OCI-LY3 (cell line): ENCODE measurements at regions not wholly inside any gene's neighbourhood (a gene's known extent, or its start where the extent isn't known, plus 50 kb on each side); places are given as distances from the start of the nearest gene placed in this dataset.

Experiments used
- H2AFZ ChIP-seq: fragments of 200-600, 300-600 bp; shearing (Covaris generic); 2 replicates; pipeline ENCODE4 v1.6.0; 2014; ENCODE audit warnings: antibody characterized with exemption, low read depth, low read length
- H3K27ac ChIP-seq: fragments of 200-600, 300-600 bp; sonication (generic); 2 replicates; pipeline ENCODE4 v1.5.1; 2014; ENCODE audit warnings: mild to moderate bottlenecking, low read length, moderate library complexity, mixed read lengths
- H3K27me3 ChIP-seq: fragments of 200-600, 300-600 bp; sonication (generic); 2 replicates; pipeline ENCODE4 v1.6.1; 2014; ENCODE audit warnings: low read depth, low read length, mixed read lengths
- H3K36me3 ChIP-seq: fragments of 200-600, 300-600 bp; sonication (generic); replicated peaks from 2 replicates; pipeline ENCODE3; 2014; ENCODE audit warnings: low read depth, low read length, mixed read lengths
- H3K4me1 ChIP-seq: fragments of 300-600, 200-600 bp; sonication (generic); 2 replicates; pipeline ENCODE4 v1.6.1; 2014; ENCODE audit warnings: low read length, mixed read lengths
- H3K4me2 ChIP-seq: fragments of 200-600, 300-600 bp; sonication (generic); 2 replicates; pipeline ENCODE4 v1.6.1; 2014; ENCODE audit warnings: low read length, mixed read lengths
- H3K4me3 ChIP-seq: fragments of 300-600, 200-600 bp; sonication (generic); 2 replicates; pipeline ENCODE4 v1.5.1; 2014; ENCODE audit warnings: antibody characterized with exemption, mild to moderate bottlenecking, low read length, moderate library complexity
- H3K79me2 ChIP-seq: fragments of 300-600, 200-600 bp; shearing (Covaris generic); 2 replicates; pipeline ENCODE4 v1.6.1; 2014; ENCODE audit warnings: mild to moderate bottlenecking, low read length, mixed read lengths
- H3K9ac ChIP-seq: fragments of 300-600, 200-600 bp; shearing (Covaris generic); 2 replicates; pipeline ENCODE4 v1.6.0; 2014; ENCODE audit warnings: mild to moderate bottlenecking, low read length, moderate library complexity
- H3K9me3 ChIP-seq: fragments of 200-600, 300-600 bp; shearing (Covaris generic); 2 replicates; pipeline ENCODE4 v1.6.1; 2014; ENCODE audit warnings: low read length, mixed read lengths; ENCODE audit not compliant: insufficient read depth
- H4K20me1 ChIP-seq: fragments of 200-600, 300-600 bp; sonication (generic); 2 replicates; pipeline ENCODE4 v1.6.1; 2016; ENCODE audit warnings: low read length, mixed read lengths; ENCODE audit not compliant: insufficient read depth
- EZH2phosphoT487 ChIP-seq: fragments of 200-600 bp; shearing (Covaris generic); IDR thresholded peaks from 2 replicates; pipeline ENCODE4 v1.6.1; 2018; ENCODE audit warnings: antibody characterized with exemption, mixed run types, low read depth
- TF ChIP-seq, protein P1 (sequence below): fragments of 200-600, 300-600 bp; sonication (generic); IDR thresholded peaks from 2 replicates; pipeline ENCODE4 v1.5.1; 2014; ENCODE audit warnings: antibody characterized with exemption, low read length, low read depth

DNA sequence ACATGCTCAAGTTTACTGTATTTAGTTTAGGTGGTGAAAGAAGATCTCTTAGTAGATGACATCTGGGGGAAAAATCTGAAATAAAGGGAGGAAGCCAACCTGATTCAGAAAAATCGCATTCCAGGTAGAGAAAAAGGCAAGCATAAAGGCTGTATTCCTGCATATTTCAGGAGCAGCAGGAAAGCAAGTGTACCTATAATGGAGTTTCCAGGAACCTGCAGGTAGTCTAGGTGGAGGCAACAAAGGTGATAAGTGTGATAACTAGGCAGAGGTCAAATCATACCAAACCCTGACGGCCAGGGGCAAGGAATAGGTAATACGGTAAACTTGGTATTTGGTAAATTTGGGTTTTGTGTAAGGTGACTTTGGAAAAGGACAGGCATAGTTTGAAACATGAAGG is 132.8 kb upstream of the GOT2 start:
- H4K20me1 ChIP-seq, result no peaks in the 10 kb centered on the region

DNA sequence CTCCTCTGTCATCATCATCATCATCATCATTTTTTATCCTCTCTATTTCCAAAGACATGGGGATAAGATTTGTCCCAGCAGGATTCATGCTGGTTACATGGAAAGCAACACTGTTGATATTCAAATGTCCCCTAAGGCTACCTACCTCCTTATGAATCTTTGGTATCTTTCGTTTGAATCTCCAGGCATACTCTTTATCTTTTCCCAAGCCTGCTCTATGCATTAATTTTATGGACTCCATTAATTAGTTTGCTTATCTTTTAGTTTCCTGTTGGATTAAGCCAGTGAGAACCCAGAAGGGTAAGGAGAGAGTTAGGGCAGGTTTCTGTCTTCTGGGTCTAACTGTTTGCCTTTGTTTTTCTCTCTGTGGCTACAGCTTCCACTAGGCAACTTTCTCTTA is 129.6 kb upstream of the GOT2 start:
- H4K20me1 ChIP-seq, result no peaks in the 10 kb centered on the region
- no peaks in the 10 kb centered on the region for H3K36me3 ChIP-seq
- H3K79me2 ChIP-seq, result no peaks in the 10 kb centered on the region
- H3K27ac ChIP-seq, result no peak overlapping the region
- no peak for TF ChIP-seq EZH2phosphoT487
- TF ChIP-seq, protein P1, sequence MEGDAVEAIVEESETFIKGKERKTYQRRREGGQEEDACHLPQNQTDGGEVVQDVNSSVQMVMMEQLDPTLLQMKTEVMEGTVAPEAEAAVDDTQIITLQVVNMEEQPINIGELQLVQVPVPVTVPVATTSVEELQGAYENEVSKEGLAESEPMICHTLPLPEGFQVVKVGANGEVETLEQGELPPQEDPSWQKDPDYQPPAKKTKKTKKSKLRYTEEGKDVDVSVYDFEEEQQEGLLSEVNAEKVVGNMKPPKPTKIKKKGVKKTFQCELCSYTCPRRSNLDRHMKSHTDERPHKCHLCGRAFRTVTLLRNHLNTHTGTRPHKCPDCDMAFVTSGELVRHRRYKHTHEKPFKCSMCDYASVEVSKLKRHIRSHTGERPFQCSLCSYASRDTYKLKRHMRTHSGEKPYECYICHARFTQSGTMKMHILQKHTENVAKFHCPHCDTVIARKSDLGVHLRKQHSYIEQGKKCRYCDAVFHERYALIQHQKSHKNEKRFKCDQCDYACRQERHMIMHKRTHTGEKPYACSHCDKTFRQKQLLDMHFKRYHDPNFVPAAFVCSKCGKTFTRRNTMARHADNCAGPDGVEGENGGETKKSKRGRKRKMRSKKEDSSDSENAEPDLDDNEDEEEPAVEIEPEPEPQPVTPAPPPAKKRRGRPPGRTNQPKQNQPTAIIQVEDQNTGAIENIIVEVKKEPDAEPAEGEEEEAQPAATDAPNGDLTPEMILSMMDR, result no peak
- no peaks in the 10 kb centered on the region for H3K4me1 ChIP-seq
- H2AFZ ChIP-seq, result no peak overlapping the region
- H3K4me3 ChIP-seq, result no peak overlapping the region
- H3K27me3 ChIP-seq, result peaks cover 19% of the 10 kb centered on the region; the same call in 1 of the 2 replicates
- no peak overlapping the region for H3K4me2 ChIP-seq
- no peaks in the 10 kb centered on the region for H3K9me3 ChIP-seq
- H3K9ac ChIP-seq, result no peak overlapping the region

More for the DNA sequence above, 132.8 kb upstream of the GOT2 start:
- H3K4me3 ChIP-seq, result no peak overlapping the region
- no peak overlapping the region for H2AFZ ChIP-seq
- no peak overlapping the region for H3K4me2 ChIP-seq
- H3K9ac ChIP-seq, result no peak overlapping the region
- H3K27me3 ChIP-seq, result 0 out of 2 replicates have a peak, but pooled peaks cover 8% of the 10 kb centered on the region
- no peaks in the 10 kb centered on the region for H3K4me1 ChIP-seq
- H3K79me2 ChIP-seq, result no peaks in the 10 kb centered on the region
- H3K27ac ChIP-seq, result no peak overlapping the region
- no peaks in the 10 kb centered on the region for H3K9me3 ChIP-seq
- no peaks in the 10 kb centered on the region for H3K36me3 ChIP-seq
- TF ChIP-seq, protein P1, result no peak

DNA sequence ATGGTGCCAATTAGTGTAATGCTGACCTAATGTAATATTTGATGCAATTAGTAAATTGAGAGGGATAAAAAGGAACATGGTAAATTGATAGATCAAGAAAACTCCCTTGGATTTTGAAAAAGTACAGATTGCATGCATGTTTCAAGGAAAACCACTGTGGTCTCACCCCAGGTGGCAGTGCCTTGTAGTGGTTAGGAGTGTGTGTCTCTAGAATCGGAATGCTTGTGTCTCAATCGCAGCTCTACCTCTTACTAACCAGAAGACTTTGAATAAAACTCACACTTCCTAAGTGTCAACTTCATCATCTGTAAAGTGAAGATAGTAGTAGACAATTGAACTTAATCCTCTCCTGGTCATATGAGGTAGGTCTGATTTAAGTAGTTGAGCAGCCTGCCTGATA is 128.9 kb upstream of the GOT2 start:
- no peaks in the 10 kb centered on the region for H3K9me3 ChIP-seq
- H3K4me2 ChIP-seq, result no peak overlapping the region
- H3K9ac ChIP-seq, result no peak overlapping the region
- H3K79me2 ChIP-seq, result no peaks in the 10 kb centered on the region
- H2AFZ ChIP-seq, result no peak overlapping the region
- H3K27ac ChIP-seq, result no peak overlapping the region
- no peaks in the 10 kb centered on the region for H3K4me1 ChIP-seq
- TF ChIP-seq EZH2phosphoT487, result no peak
- TF ChIP-seq, protein P1, result no peak
- H3K27me3 ChIP-seq, result peaks cover 19% of the 10 kb centered on the region; the same call in 1 of the 2 replicates
- H3K36me3 ChIP-seq, result no peaks in the 10 kb centered on the region
- H3K4me3 ChIP-seq, result no peak overlapping the region
- no peaks in the 10 kb centered on the region for H4K20me1 ChIP-seq

DNA sequence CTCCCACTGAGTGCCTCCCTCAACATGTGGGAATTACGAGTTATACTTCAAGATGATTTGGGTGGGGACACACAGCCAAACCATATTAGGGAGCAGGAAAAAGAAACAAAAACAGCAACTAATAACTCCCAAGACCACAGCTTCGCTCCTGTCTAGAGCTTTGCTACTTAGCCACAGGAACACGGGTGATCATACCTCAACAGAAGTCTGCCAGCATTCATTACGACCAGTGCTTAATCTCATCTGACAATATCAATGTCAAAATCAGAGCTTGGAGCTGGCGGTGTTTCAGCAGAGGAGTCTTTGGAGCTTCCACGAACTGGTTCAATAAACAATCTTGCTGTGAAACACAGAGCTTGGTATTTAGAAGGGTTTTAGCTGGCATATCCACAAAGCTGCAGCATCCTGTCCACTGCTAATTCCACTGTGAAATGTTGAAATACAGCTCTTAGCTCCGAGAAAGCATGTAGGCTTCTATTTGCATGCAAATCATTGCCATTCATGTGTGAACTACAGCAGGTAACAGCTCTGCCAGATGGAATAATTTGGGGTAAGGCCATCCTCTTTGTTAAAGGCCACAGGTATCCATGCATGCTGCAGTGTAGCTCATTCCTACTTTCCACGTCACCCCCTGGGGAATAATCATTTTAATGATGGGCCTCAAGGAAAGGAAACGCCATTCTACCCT is 128.4 kb upstream of the GOT2 start:
- TF ChIP-seq, protein P1, result no peak
- TF ChIP-seq EZH2phosphoT487, result no peak
- no peak overlapping the region for H2AFZ ChIP-seq
- no peak overlapping the region for H3K4me2 ChIP-seq

More for the DNA sequence above, 128.4 kb upstream of the GOT2 start:
- Histone ChIP-seq H3K9me3 (no peaks in the 10 kb centered on the region), H3K4me1 (no peaks in the 10 kb centered on the region), H3K4me3 (no peak overlapping the region), H3K79me2 (no peaks in the 10 kb centered on the region), H3K27ac (no peak overlapping the region), H3K9ac (no peak overlapping the region), H3K27me3 (peaks cover 19% of the 10 kb centered on the region; the same call in 1 of the 2 replicates), H3K36me3 (no peaks in the 10 kb centered on the region), H4K20me1 (no peaks in the 10 kb centered on the region)
